ENCODE measurements at regions not wholly inside any gene's neighbourhood (a gene's known extent, or its start where the extent isn't known, plus 50 kb on each side); places are given as distances from the start of the nearest gene placed in this dataset.

GRCh38 chr21:24730661-24731060 is 876.6 kb downstream of the MRPL39 start:
- DNase-seq (ENCODE audit: low spot score) = no peak
- TF ChIP-seq CTCF (IDR thresholded peaks at IDR 0.05) = no peak

GRCh38 chr21:24729568-24729967 is 877.7 kb downstream of the MRPL39 start:
- Histone ChIP-seq H3K4me3 (no peak overlapping the region), H3K27ac (no peak overlapping the region)
- no peak for TF ChIP-seq CTCF (IDR thresholded peaks at IDR 0.05)
- DNase-seq (ENCODE audit: low spot score) = no peak

More at GRCh38 chr21:24730661-24731060, 876.6 kb downstream of the MRPL39 start:
- Histone ChIP-seq H3K27ac (no peak overlapping the region), H3K4me3 (no peak overlapping the region)

DNA sequence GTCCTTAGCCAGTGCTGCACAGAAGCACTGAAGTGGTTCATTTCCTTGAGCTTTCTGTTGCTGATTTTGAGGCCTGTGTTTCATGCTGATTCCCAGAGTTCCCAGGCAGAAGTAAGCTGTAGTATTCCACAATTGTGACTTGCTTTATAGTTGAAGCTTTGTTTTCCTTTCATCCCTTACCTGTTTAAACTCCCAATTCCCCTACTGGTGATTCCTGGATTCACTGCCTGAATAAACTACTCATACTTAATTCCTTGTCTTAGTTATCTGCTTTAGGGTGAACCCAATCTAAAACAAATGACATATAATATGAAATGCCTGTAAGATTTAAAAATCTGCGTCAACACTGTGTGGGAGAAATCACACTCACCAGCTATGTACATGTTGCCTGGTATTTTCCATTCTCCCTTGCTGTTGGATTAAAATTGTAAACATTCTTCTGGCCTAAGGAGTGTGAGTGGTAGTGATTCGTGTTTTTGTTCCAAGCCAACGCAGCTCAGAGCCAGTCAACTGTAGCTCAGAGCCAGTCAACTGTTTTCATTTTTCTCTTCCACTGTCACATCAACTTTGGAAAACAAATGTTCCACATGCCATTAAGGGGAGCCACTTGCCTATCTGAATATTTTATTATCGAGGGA is 879.4 kb downstream of the MRPL39 start:
- Histone ChIP-seq H3K27ac (no peak overlapping the region), H3K4me3 (no peak overlapping the region)
- no peak for TF ChIP-seq CTCF (IDR thresholded peaks at IDR 0.05)
- no peak for DNase-seq (ENCODE audit: low spot score)

GRCh38 chr21:24716281-24716918 is 890.9 kb downstream of the MRPL39 start:
- TF ChIP-seq CTCF (IDR thresholded peaks at IDR 0.05) = no peak
- Histone ChIP-seq H3K27ac (no peak overlapping the region), H3K4me3 (no peak overlapping the region)
- no peak for DNase-seq (ENCODE audit: low spot score)

DNA sequence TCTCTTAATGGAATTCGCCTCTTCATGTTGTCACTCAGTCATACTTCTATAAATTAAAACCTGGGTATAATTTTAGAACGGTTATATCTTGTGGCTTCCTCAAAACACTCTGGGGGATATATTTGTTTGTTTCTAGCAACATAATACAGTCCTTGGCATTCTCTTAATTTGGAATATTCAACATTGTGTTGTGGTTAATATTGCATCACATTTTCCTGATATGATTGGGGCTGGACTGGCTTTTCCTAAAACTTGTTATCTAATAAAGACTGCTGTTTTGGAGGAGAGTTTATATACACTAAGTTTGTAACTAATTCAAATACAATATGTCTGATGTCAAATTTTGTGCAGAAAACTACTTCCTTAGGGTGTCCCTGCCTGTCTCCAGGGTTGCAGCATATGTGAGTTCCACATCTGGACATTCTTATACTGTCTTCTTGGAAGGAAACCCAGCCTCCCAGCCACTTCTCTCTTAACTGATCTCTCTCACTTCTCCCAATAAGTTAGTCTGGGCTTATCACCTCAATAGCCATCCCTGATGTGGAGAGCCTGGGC is 892.6 kb downstream of the MRPL39 start:
- Histone ChIP-seq H3K27ac (no peak overlapping the region), H3K4me3 (no peak overlapping the region)
- no peak for DNase-seq (ENCODE audit: low spot score)
- no peak for TF ChIP-seq CTCF (IDR thresholded peaks at IDR 0.05)

GRCh38 chr21:24705201-24705600 is 902.1 kb downstream of the MRPL39 start:
- no peak for TF ChIP-seq CTCF (IDR thresholded peaks at IDR 0.05)
- H3K27ac ChIP-seq = no peak overlapping the region
- DNase-seq (ENCODE audit: low spot score) = no peak
- H3K4me3 ChIP-seq = no peak overlapping the region

GRCh38 chr21:24693779-24694178 is 913.5 kb downstream of the MRPL39 start:
- no peak for TF ChIP-seq CTCF (IDR thresholded peaks at IDR 0.05)
- Histone ChIP-seq H3K4me3 (no peak overlapping the region), H3K27ac (no peak overlapping the region)
- DNase-seq (ENCODE audit: low spot score) = no peak
